Activated CD8-positive, alpha-beta T cell treated with anti-CD3 and anti-CD28 coated beads for 36 hours (primary cell): ENCODE measurements at regions not wholly inside any gene's neighbourhood (a gene's known extent, or its start where the extent isn't known, plus 50 kb on each side); places are given as distances from the start of the nearest gene placed in this dataset.

Experiments
- ATAC-seq: fragments of 200-7000 bp; cut with Tn5 transposase; one replicate; pipeline ENCODE4 v1.10.0; 2021; ENCODE audit warnings: mild to moderate bottlenecking, moderate library complexity
- CTCF ChIA-PET: fragments of 350-600 bp; sonication (Branson Sonifier 250); formaldehyde crosslinking; loops from one replicate; lab custom pipeline; 2021; ENCODE audit warnings: antibody characterized with exemption; lab: Charles Lee
- POLR2A ChIA-PET: fragments of 350-600 bp; sonication (Branson Sonifier 250); formaldehyde crosslinking; loops from one replicate; lab custom pipeline; 2021; ENCODE audit warnings: antibody characterized with exemption; lab: Charles Lee
- DNase-seq: peaks from one replicate; pipeline ENCODE4 v3.0.0-alpha.2; 2020
- H3K27ac Mint-ChIP-seq: one replicate; pipeline ENCODE4 v1.8.0; 2021; ENCODE audit warnings: mild to moderate bottlenecking, mixed read lengths
- H3K27me3 Mint-ChIP-seq: one replicate; pipeline ENCODE4 v1.8.0; 2021; ENCODE audit warnings: mixed read lengths
- H3K36me3 Mint-ChIP-seq: one replicate; pipeline ENCODE4 v1.8.0; 2021; ENCODE audit warnings: low read depth, mixed read lengths
- H3K4me1 Mint-ChIP-seq: one replicate; pipeline ENCODE4 v1.8.0; 2021; ENCODE audit warnings: low read depth, mixed read lengths
- H3K4me3 Mint-ChIP-seq: one replicate; pipeline ENCODE4 v1.8.0; 2021; ENCODE audit warnings: mild to moderate bottlenecking, moderate library complexity, mixed read lengths
- H3K9me3 Mint-ChIP-seq: one replicate; pipeline ENCODE4 v1.8.0; 2021; ENCODE audit warnings: mixed read lengths
- CTCF ChIP-seq: fragments of 200-600 bp; IDR thresholded peaks from one replicate; pipeline ENCODE4 v1.8.0; 2022; ENCODE audit warnings: antibody characterized with exemption, mild to moderate bottlenecking
- intact Hi-C: fragments of 100-400 bp; cut with micrococcal nuclease; formaldehyde crosslinking; loops from one replicate; pipeline ENCODE4 v1.10.0; 2022

DNA sequence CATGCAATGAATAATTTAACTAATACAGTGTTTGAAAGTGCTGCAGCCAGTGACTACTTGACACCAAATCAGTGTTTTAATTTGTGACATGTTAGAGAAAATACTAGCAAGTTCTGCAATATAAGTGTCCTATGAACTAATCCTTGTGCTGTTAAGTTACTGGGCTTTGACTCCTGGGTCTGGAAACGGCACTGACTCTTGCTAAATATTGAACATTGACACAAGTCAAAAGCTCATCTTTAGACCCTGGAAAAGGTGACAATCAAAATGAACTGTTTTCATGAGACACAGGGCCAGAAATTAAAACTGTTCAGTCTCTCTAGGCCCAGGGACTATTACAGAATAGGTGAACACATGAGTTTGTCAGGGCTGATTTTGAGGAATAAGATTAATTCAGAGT lies 268.1 kb downstream of the IPO8 start:
- Mint-ChIP-seq H3K4me3 (no peak overlapping the region), H3K36me3 (no peaks in the 10 kb centered on the region), H3K27ac (no peak overlapping the region), H3K9me3 (peaks cover 5% of the 10 kb centered on the region), H3K4me1 (no peaks in the 10 kb centered on the region), H3K27me3 (no peaks in the 10 kb centered on the region)
- no peak for TF ChIP-seq CTCF
- POLR2A ChIA-PET, result no interaction called here
- CTCF ChIA-PET, result no interaction called here
- intact Hi-C loops, result no loop called here
- DNase-seq (no peak), ATAC-seq (no peak)

- Mint-ChIP-seq H3K9me3 (peaks cover 2% of the 10 kb centered on the region), H3K36me3 (no peaks in the 10 kb centered on the region), H3K4me1 (no peaks in the 10 kb centered on the region), H3K27ac (no peak overlapping the region), H3K4me3 (no peak overlapping the region), H3K27me3 (no peaks in the 10 kb centered on the region)
- DNase-seq (no peak), ATAC-seq (no peak)
- CTCF ChIA-PET, result no interaction called here
- POLR2A ChIA-PET, result no interaction called here
- TF ChIP-seq CTCF, result no peak
- intact Hi-C loops, result no loop called here
These were observed 270.2 kb downstream of the IPO8 start for GRCh38 chr12:30425445-30425844.

DNA sequence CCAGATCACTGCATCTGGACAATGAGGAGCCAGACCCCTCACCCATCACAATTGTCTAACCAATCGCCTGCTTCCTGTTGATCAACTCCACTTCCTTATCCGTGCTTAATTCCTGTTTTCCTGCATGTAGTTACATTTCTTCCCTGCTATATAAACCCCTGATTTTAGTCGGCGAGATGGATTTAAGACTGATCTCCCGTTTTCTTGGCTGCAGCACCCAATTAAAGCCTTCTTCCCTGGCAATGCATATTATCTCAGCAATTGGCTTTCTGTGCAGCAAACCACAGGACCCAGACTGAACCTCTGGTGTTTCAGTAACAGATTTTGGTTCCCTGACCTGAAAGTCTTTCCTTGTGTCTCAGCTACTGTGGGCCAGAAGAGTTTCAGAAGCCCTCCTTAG lies 272.3 kb downstream of the IPO8 start:
- ChIA-PET CTCF (no interaction called here), POLR2A (no interaction called here)
- no peak for TF ChIP-seq CTCF
- DNase-seq (no peak), ATAC-seq (no peak)
- Mint-ChIP-seq H3K4me3 (no peak overlapping the region), H3K36me3 (no peaks in the 10 kb centered on the region), H3K27ac (no peak overlapping the region), H3K4me1 (no peaks in the 10 kb centered on the region), H3K27me3 (no peaks in the 10 kb centered on the region), H3K9me3 (peaks cover 2% of the 10 kb centered on the region)
- intact Hi-C loops, result no loop called here

GRCh38 chr12:30422844-30423243 lies 272.8 kb downstream of the IPO8 start:
- ATAC-seq (no peak), DNase-seq (no peak)
- H3K27ac Mint-ChIP-seq, result no peak overlapping the region
- no peak overlapping the region for H3K4me3 Mint-ChIP-seq
- H3K9me3 Mint-ChIP-seq, result peaks cover 2% of the 10 kb centered on the region
- ChIA-PET POLR2A (no interaction called here), CTCF (no interaction called here)
- H3K4me1 Mint-ChIP-seq, result no peaks in the 10 kb centered on the region
- H3K36me3 Mint-ChIP-seq, result no peaks in the 10 kb centered on the region
- no peak for TF ChIP-seq CTCF
- no peaks in the 10 kb centered on the region for H3K27me3 Mint-ChIP-seq
- intact Hi-C loops, result no loop called here

DNA sequence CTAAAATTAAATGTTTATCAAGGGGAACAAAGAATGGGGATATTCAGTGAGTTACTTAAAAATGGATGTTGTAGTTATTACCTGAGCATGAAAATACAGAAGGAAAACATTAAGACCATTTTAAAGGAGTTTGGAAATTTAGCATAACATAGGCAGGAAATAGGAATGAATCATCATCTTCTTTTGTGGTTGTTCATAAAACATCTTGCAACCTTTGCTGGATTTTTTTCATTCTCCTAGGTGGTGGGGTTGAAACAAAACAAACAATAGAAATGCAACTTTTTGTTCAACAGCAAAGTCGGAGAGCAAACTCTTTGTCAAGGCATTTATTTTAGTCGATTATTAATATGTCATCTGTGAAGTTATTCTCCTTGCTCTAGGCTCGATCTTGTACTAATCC lies 275.1 kb downstream of the IPO8 start:
- H3K4me1 Mint-ChIP-seq, result no peaks in the 10 kb centered on the region

More for the DNA sequence above, 275.1 kb downstream of the IPO8 start:
- H3K9me3 Mint-ChIP-seq, result peaks cover 2% of the 10 kb centered on the region
- H3K36me3 Mint-ChIP-seq, result no peaks in the 10 kb centered on the region
- ATAC-seq (no peak), DNase-seq (no peak)
- intact Hi-C loops, result no loop called here
- H3K4me3 Mint-ChIP-seq, result no peak overlapping the region
- H3K27me3 Mint-ChIP-seq, result no peaks in the 10 kb centered on the region
- ChIA-PET CTCF (no interaction called here), POLR2A (no interaction called here)
- H3K27ac Mint-ChIP-seq, result no peak overlapping the region
- TF ChIP-seq CTCF, result no peak
